Left ventricle myocardium inferior (tissue), 1 donor: ENCODE measurements at regions not wholly inside any gene's neighbourhood (a gene's known extent, or its start where the extent isn't known, plus 50 kb on each side); places are given as distances from the start of the nearest gene placed in this dataset.

Experiments
- DNase-seq: peaks from one replicate; pipeline ENCODE4 v3.0.0-alpha.2; 2020
- H3K27ac ChIP-seq: fragments of 200-600 bp; replicated peaks from 2 replicates; pipeline ENCODE4 v1.8.0; 2021
- H3K27me3 ChIP-seq: fragments of 200-600 bp; 2 replicates; pipeline ENCODE4 v1.8.0; 2021; ENCODE audit warnings: low read depth
- H3K36me3 ChIP-seq: fragments of 200-600 bp; 2 replicates; pipeline ENCODE4 v1.8.0; 2021
- H3K4me1 ChIP-seq: fragments of 200-600 bp; 2 replicates; pipeline ENCODE4 v1.8.0; 2021
- H3K4me3 ChIP-seq: fragments of 200-600 bp; 2 replicates; pipeline ENCODE4 v1.8.0; 2021; ENCODE audit warnings: mild to moderate bottlenecking, moderate library complexity
- H3K9me3 ChIP-seq: fragments of 200-600 bp; replicated peaks from 2 replicates; pipeline ENCODE4 v1.8.0; 2021
- CTCF ChIP-seq: fragments of 200-600 bp; IDR thresholded peaks from 2 replicates; pipeline ENCODE4 v1.8.0; 2021; ENCODE audit warnings: antibody characterized with exemption, mild to moderate bottlenecking, borderline replicate concordance
- intact Hi-C: fragments of 100-400 bp; cut with micrococcal nuclease; formaldehyde crosslinking; loops from one replicate; pipeline ENCODE4 v1.11.0; 2022
- donor health status: DM: no; HTN: yes; CAD: no; lungs with severe emphysema.

- peaks cover 17% of the 10 kb centered on the region for H3K27me3 ChIP-seq
- no peaks in the 10 kb centered on the region for H3K36me3 ChIP-seq
- intact Hi-C loops: no loop called here
- H3K4me3 ChIP-seq: no peak overlapping the region
- no peaks in the 10 kb centered on the region for H3K9me3 ChIP-seq
- DNase-seq: no peak
- no peak for TF ChIP-seq CTCF
- no peak overlapping the region for H3K27ac ChIP-seq
- H3K4me1 ChIP-seq: no peaks in the 10 kb centered on the region
These were observed 293.3 kb upstream of the RGMA start for GRCh38 chr15:93382200-93382820.

- DNase-seq: no peak
- no peak for TF ChIP-seq CTCF
- Histone ChIP-seq H3K4me3 (no peak overlapping the region), H3K4me1 (no peaks in the 10 kb centered on the region), H3K27ac (no peak overlapping the region), H3K36me3 (no peaks in the 10 kb centered on the region), H3K9me3 (no peaks in the 10 kb centered on the region), H3K27me3 (peaks cover 39% of the 10 kb centered on the region)
- intact Hi-C loops: no loop called here
These were observed 289.5 kb upstream of the RGMA start for GRCh38 chr15:93378558-93378957.

- no peaks in the 10 kb centered on the region for H3K4me1 ChIP-seq
- H3K36me3 ChIP-seq: no peaks in the 10 kb centered on the region
- no peak for DNase-seq
- H3K9me3 ChIP-seq: no peaks in the 10 kb centered on the region
- intact Hi-C loops: no loop called here
- peaks cover 52% of the 10 kb centered on the region for H3K27me3 ChIP-seq
- H3K27ac ChIP-seq: no peak overlapping the region
- no peak overlapping the region for H3K4me3 ChIP-seq
- no peak for TF ChIP-seq CTCF
These were observed 283.8 kb upstream of the RGMA start for GRCh38 chr15:93372865-93373223.

- Histone ChIP-seq H3K9me3 (no peaks in the 10 kb centered on the region), H3K36me3 (no peaks in the 10 kb centered on the region), H3K27me3 (peaks cover 55% of the 10 kb centered on the region), H3K27ac (no peak overlapping the region), H3K4me1 (no peaks in the 10 kb centered on the region), H3K4me3 (no peak overlapping the region)
- intact Hi-C loops: no loop called here
- DNase-seq: no peak
- TF ChIP-seq CTCF: no peak
These were observed 283.3 kb upstream of the RGMA start for GRCh38 chr15:93372208-93372864.

GRCh38 chr15:93366387-93367100 lies 277.5 kb upstream of the RGMA start:
- no peaks in the 10 kb centered on the region for H3K9me3 ChIP-seq
- DNase-seq: no peak
- peaks cover 65% of the 10 kb centered on the region for H3K27me3 ChIP-seq
- intact Hi-C loops: no loop called here
- H3K4me3 ChIP-seq: no peak overlapping the region
- no peak overlapping the region for H3K27ac ChIP-seq
- no peaks in the 10 kb centered on the region for H3K36me3 ChIP-seq
- TF ChIP-seq CTCF: no peak
- H3K4me1 ChIP-seq: no peaks in the 10 kb centered on the region
